Upper lobe of right lung (tissue), 1 donor: ENCODE measurements at regions not wholly inside any gene's neighbourhood (a gene's known extent, or its start where the extent isn't known, plus 50 kb on each side); places are given as distances from the start of the nearest gene placed in this dataset.

ENCODE experiments used
- ATAC-seq: fragments of 200-7000 bp; cut with Tn5 transposase; one replicate; pipeline ENCODE4 v1.9.1; 2020; ENCODE audit warnings: mild to moderate bottlenecking, moderate library complexity
- DNase-seq: peaks from one replicate; pipeline ENCODE4 v3.0.0-alpha.2; 2020
- H3K27ac ChIP-seq: fragments of 200-600 bp; one replicate; pipeline ENCODE4 v1.8.0; 2022
- H3K27me3 ChIP-seq: fragments of 200-600 bp; one replicate; pipeline ENCODE4 v1.8.0; 2022; ENCODE audit warnings: mild to moderate bottlenecking
- H3K36me3 ChIP-seq: fragments of 200-600 bp; one replicate; pipeline ENCODE4 v1.8.0; 2022
- H3K4me1 ChIP-seq: fragments of 200-600 bp; one replicate; pipeline ENCODE4 v1.8.0; 2022
- H3K4me3 ChIP-seq: fragments of 200-600 bp; one replicate; pipeline ENCODE4 v1.8.0; 2022; ENCODE audit warnings: mild to moderate bottlenecking
- H3K9me3 ChIP-seq: fragments of 200-600 bp; one replicate; pipeline ENCODE4 v1.8.0; 2022
- CTCF ChIP-seq: fragments of 200-600 bp; IDR thresholded peaks from one replicate; pipeline ENCODE4 v1.8.0; 2022; ENCODE audit warnings: antibody characterized with exemption
- intact Hi-C: fragments of 100-400 bp; cut with DNase I; formaldehyde crosslinking; loops from one replicate; pipeline ENCODE4 v1.11.0; 2022
- donor health status: DM: no; HTN: yes; CAD: no; lungs with severe emphysema.

DNA sequence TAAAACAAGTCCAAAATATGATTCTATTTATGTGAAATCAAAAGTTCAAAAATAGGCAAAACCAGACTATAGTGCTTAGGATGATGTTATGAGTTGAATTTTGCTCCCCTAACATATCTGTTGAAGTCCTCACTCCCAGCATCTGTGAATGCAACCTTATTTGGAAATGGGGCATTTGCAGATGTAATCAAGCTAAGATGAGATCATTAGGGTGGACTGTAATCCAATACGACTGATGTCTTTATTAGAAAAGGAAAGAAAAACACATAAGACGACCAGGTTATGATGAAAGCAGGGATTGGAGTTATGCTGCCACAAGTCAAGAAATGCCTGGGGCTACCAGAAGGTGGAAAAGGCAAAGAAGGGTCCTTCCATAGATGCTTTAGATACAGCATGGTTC lies 110.5 kb upstream of the CCDC39 start:
- intact Hi-C loops, result no loop called here
- DNase-seq (no peak), ATAC-seq (no peak)
- Histone ChIP-seq H3K27me3 (no peaks in the 10 kb centered on the region), H3K4me3 (no peak overlapping the region), H3K27ac (no peak overlapping the region), H3K9me3 (no peaks in the 10 kb centered on the region), H3K4me1 (no peaks in the 10 kb centered on the region), H3K36me3 (no peaks in the 10 kb centered on the region)
- TF ChIP-seq CTCF, result no peak

GRCh38 chr3:180798197-180798596 lies 114.3 kb upstream of the FXR1 start:
- Histone ChIP-seq H3K4me3 (no peak overlapping the region), H3K9me3 (no peaks in the 10 kb centered on the region), H3K27me3 (no peaks in the 10 kb centered on the region), H3K4me1 (no peaks in the 10 kb centered on the region), H3K36me3 (no peaks in the 10 kb centered on the region), H3K27ac (no peak overlapping the region)
- no peak for TF ChIP-seq CTCF
- DNase-seq (no peak), ATAC-seq (no peak)
- intact Hi-C loops, result no loop called here

DNA sequence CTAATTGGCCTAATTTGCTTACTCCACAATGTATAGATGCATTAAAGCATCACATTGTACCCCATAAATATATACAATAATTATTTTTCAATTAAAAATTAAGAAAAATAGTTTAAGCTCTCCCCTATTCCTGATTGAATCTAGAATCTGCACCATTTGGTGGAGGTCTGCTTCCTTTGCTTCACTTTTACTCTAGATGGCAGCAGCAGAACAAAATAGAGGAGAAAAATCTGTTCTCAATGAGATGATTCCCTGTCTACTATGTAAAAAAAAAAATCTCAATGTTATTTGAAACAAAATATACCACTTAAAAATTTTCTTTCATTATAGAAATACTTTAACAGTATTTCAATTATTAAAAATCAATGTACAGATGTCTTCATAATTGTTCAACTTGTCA lies 109.6 kb upstream of the FXR1 start:
- no peak overlapping the region for H3K27ac ChIP-seq
- intact Hi-C loops, result no loop called here
- no peak for ATAC-seq

GRCh38 chr3:180804916-180805315 lies 107.6 kb upstream of the FXR1 start:
- no peaks in the 10 kb centered on the region for H3K27me3 ChIP-seq
- no peak for DNase-seq
- no peaks in the 10 kb centered on the region for H3K36me3 ChIP-seq
- H3K4me1 ChIP-seq, result no peaks in the 10 kb centered on the region
- no peaks in the 10 kb centered on the region for H3K9me3 ChIP-seq
- intact Hi-C loops, result no loop called here
- no peak overlapping the region for H3K4me3 ChIP-seq
- H3K27ac ChIP-seq, result no peak overlapping the region
- peak; percentile 34 for TF ChIP-seq CTCF
- ATAC-seq, result peak; percentile 57

More for the DNA sequence above, 109.6 kb upstream of the FXR1 start:
- Histone ChIP-seq H3K27me3 (no peaks in the 10 kb centered on the region), H3K9me3 (no peaks in the 10 kb centered on the region), H3K36me3 (no peaks in the 10 kb centered on the region), H3K4me1 (no peaks in the 10 kb centered on the region), H3K4me3 (no peak overlapping the region)
- DNase-seq, result no peak
- TF ChIP-seq CTCF, result peak; percentile 44

GRCh38 chr3:180808823-180809575 lies 103.5 kb upstream of the FXR1 start:
- TF ChIP-seq CTCF, result no peak
- DNase-seq (no peak), ATAC-seq (no peak)
- intact Hi-C loops, result no loop called here
- Histone ChIP-seq H3K36me3 (no peaks in the 10 kb centered on the region), H3K4me3 (no peak overlapping the region), H3K27ac (no peak overlapping the region), H3K27me3 (no peaks in the 10 kb centered on the region), H3K9me3 (no peaks in the 10 kb centered on the region), H3K4me1 (no peaks in the 10 kb centered on the region)

- intact Hi-C loops, result no loop called here
- H3K4me3 ChIP-seq, result no peak overlapping the region
- no peak for TF ChIP-seq CTCF
- ATAC-seq (peak; percentile 12), DNase-seq (no peak)
- H3K27ac ChIP-seq, result no peak overlapping the region
- no peaks in the 10 kb centered on the region for H3K9me3 ChIP-seq
- H3K36me3 ChIP-seq, result no peaks in the 10 kb centered on the region
- H3K27me3 ChIP-seq, result no peaks in the 10 kb centered on the region
- no peaks in the 10 kb centered on the region for H3K4me1 ChIP-seq
Observed at GRCh38 chr3:180820400-180820799, 92.1 kb upstream of the FXR1 start.
